Keratinocyte (primary cell): ENCODE measurements at regions not wholly inside any gene's neighbourhood (a gene's known extent, or its start where the extent isn't known, plus 50 kb on each side); places are given as distances from the start of the nearest gene placed in this dataset.

Source experiments
- EZH2 ChIP-seq: IDR thresholded peaks from one replicate; pipeline ENCODE4 v1.6.1; 2012; ENCODE audit warnings: inconsistent platforms, mild to moderate bottlenecking, low read length, moderate library complexity
- TF ChIP-seq, protein P1 (sequence below), 3 experiments: IDR thresholded peaks in 1 of 3; conservative IDR thresholded peaks in 1 of 3; optimal IDR thresholded peaks in 1 of 3; 2 replicates in 2 of 3; 3 replicates in 1 of 3; pipeline versions ENCODE3 to v1.5.1; 2011; ENCODE audit warnings: low read length in 3 of 3, mild to moderate bottlenecking in 3 of 3, moderate library complexity in 2 of 3, control low read depth in 1 of 3, inconsistent platforms in 1 of 3; ENCODE audit not compliant: insufficient read depth in 2 of 3; ENCODE audit errors: extremely low read depth in 1 of 3

DNA sequence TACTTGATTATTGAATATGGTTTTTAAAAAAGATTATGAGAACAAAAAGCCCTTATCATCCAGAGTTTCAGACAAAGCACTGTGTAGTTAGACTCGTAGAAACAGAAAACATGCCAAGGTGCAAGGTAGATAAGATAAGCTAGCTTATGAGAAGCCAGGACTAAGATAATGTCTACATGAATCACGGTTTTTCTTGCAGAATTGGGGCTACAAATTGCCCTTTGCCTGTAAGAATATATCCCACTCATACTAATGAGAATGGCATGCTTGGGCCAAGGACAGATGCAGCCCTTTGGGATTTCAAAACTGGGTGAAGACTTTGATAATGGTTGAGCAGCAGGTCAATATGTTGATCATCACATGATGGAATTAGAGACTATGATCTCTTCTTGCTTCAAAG, 165.3 kb upstream of the PREP start:
- TF ChIP-seq, protein P1, sequence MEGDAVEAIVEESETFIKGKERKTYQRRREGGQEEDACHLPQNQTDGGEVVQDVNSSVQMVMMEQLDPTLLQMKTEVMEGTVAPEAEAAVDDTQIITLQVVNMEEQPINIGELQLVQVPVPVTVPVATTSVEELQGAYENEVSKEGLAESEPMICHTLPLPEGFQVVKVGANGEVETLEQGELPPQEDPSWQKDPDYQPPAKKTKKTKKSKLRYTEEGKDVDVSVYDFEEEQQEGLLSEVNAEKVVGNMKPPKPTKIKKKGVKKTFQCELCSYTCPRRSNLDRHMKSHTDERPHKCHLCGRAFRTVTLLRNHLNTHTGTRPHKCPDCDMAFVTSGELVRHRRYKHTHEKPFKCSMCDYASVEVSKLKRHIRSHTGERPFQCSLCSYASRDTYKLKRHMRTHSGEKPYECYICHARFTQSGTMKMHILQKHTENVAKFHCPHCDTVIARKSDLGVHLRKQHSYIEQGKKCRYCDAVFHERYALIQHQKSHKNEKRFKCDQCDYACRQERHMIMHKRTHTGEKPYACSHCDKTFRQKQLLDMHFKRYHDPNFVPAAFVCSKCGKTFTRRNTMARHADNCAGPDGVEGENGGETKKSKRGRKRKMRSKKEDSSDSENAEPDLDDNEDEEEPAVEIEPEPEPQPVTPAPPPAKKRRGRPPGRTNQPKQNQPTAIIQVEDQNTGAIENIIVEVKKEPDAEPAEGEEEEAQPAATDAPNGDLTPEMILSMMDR (optimal IDR thresholded peaks at IDR 0.05 in 1 of 3, IDR thresholded peaks at IDR 0.05 in 1 of 3, conservative IDR thresholded peaks at IDR 0.05 in 1 of 3; ENCODE audit: extremely low read depth in 1 of 3, insufficient read depth in 2 of 3, low read length in 3 of 3) = no peak
- no peak for TF ChIP-seq EZH2
